H9 (cell line): ENCODE measurements at regions not wholly inside any gene's neighbourhood (a gene's known extent, or its start where the extent isn't known, plus 50 kb on each side); places are given as distances from the start of the nearest gene placed in this dataset.

Experiments
- DNase-seq: peaks from one replicate; pipeline ENCODE4 v3.0.0-alpha.2; 2017
- H2AFZ ChIP-seq: one replicate; pipeline ENCODE4 v1.6.1; 2013; ENCODE audit warnings: mild to moderate bottlenecking, low read length, control low read depth, moderate library complexity
- H2AK5ac ChIP-seq: 2 replicates; pipeline ENCODE4 v1.6.1; 2013; ENCODE audit warnings: low read length, control low read depth, mixed read lengths; ENCODE audit not compliant: insufficient read length
- H2BK120ac ChIP-seq: one replicate; pipeline ENCODE4 v1.6.1; 2013; ENCODE audit warnings: low read depth, mild to moderate bottlenecking, low read length, control low read depth, inconsistent platforms; ENCODE audit not compliant: poor library complexity, severe bottlenecking
- H2BK12ac ChIP-seq: 2 replicates; pipeline ENCODE4 v1.6.1; 2013; ENCODE audit warnings: low read length, control low read depth, mixed read lengths, low read depth; ENCODE audit not compliant: insufficient read length
- H2BK15ac ChIP-seq: 2 replicates; pipeline ENCODE4 v1.6.1; 2013; ENCODE audit warnings: low read depth, low read length, control low read depth
- H2BK20ac ChIP-seq: one replicate; pipeline ENCODE4 v1.6.1; 2013; ENCODE audit warnings: low read depth, mild to moderate bottlenecking, low read length, control low read depth, inconsistent platforms; ENCODE audit not compliant: poor library complexity, severe bottlenecking
- H2BK5ac ChIP-seq: 2 replicates; pipeline ENCODE4 v1.6.1; 2013; ENCODE audit warnings: low read length, control low read depth, mixed read lengths; ENCODE audit not compliant: insufficient read length
- H3K14ac ChIP-seq: 2 replicates; pipeline ENCODE4 v1.6.1; 2013; ENCODE audit warnings: low read length, control low read depth; ENCODE audit not compliant: insufficient read depth
- H3K18ac ChIP-seq: 2 replicates; pipeline ENCODE4 v1.6.1; 2013; ENCODE audit warnings: low read depth, mild to moderate bottlenecking, mixed read lengths, low read length, control low read depth; ENCODE audit not compliant: insufficient read length
- H3K23ac ChIP-seq: 2 replicates; pipeline ENCODE4 v1.6.1; 2013; ENCODE audit warnings: low read length, control low read depth, mixed read lengths, low read depth; ENCODE audit not compliant: insufficient read length
- H3K23me2 ChIP-seq: 2 replicates; pipeline ENCODE4 v1.6.1; 2013; ENCODE audit warnings: low read depth, mild to moderate bottlenecking, mixed read lengths, low read length, control low read depth; ENCODE audit not compliant: insufficient read length, poor library complexity, severe bottlenecking
- H3K27ac ChIP-seq: 2 replicates; pipeline ENCODE4 v1.5.1; 2013; ENCODE audit warnings: low read length, control low read depth, mixed read lengths, low read depth; ENCODE audit not compliant: insufficient read length
- H3K27me3 ChIP-seq: 2 replicates; pipeline ENCODE4 v1.6.1; 2013; ENCODE audit warnings: low read length, control low read depth, inconsistent platforms; ENCODE audit not compliant: insufficient read depth
- H3K4ac ChIP-seq: 2 replicates; pipeline ENCODE4 v1.6.1; 2013; ENCODE audit warnings: low read depth, mild to moderate bottlenecking, control low read depth, inconsistent platforms, low read length, moderate library complexity
- H3K4me1 ChIP-seq: 2 replicates; pipeline ENCODE4 v1.6.1; 2013; ENCODE audit warnings: low read length, control low read depth, inconsistent platforms; ENCODE audit not compliant: insufficient read depth
- H3K4me2 ChIP-seq: 2 replicates; pipeline ENCODE4 v1.6.1; 2013; ENCODE audit warnings: low read length, control low read depth, mixed read lengths; ENCODE audit not compliant: insufficient read length, insufficient read depth
- H3K56ac ChIP-seq: 2 replicates; pipeline ENCODE4 v1.6.1; 2013; ENCODE audit warnings: low read depth, mild to moderate bottlenecking, mixed read lengths, low read length, control low read depth; ENCODE audit not compliant: insufficient read length
- H3K79me1 ChIP-seq: 2 replicates; pipeline ENCODE4 v1.6.1; 2013; ENCODE audit warnings: low read depth, mild to moderate bottlenecking, moderate library complexity, low read length, control low read depth, inconsistent platforms; ENCODE audit not compliant: insufficient read depth, poor library complexity, severe bottlenecking
- H3K79me2 ChIP-seq: 2 replicates; pipeline ENCODE4 v1.6.1; 2013; ENCODE audit warnings: low read length, control low read depth, inconsistent platforms; ENCODE audit not compliant: insufficient read depth
- H3K9ac ChIP-seq: 2 replicates; pipeline ENCODE4 v1.6.1; 2013; ENCODE audit warnings: low read length, control low read depth, mixed read lengths; ENCODE audit not compliant: insufficient read length; ENCODE audit errors: extremely low read depth
- H3K9me3 ChIP-seq: one replicate; pipeline ENCODE4 v1.6.1; 2013; ENCODE audit warnings: low read depth, low read length, inconsistent platforms; ENCODE audit not compliant: control insufficient read depth
- H3T11ph ChIP-seq: one replicate; pipeline ENCODE4 v1.6.1; 2013; ENCODE audit warnings: mild to moderate bottlenecking, low read length, control low read depth, inconsistent platforms
- H4K20me1 ChIP-seq: one replicate; pipeline ENCODE4 v1.6.1; 2013; ENCODE audit not compliant: control insufficient read depth, insufficient read length, insufficient read depth
- H4K5ac ChIP-seq: 2 replicates; pipeline ENCODE4 v1.6.1; 2013; ENCODE audit warnings: low read depth, mild to moderate bottlenecking, mixed read lengths, low read length, control low read depth; ENCODE audit not compliant: insufficient read length
- H4K8ac ChIP-seq: replicated peaks from 2 replicates; pipeline ENCODE4 v1.6.1; 2013; ENCODE audit warnings: low read length, control low read depth, mixed read lengths, low read depth; ENCODE audit not compliant: insufficient read length
- H4K91ac ChIP-seq: 2 replicates; pipeline ENCODE4 v1.6.1; 2013; ENCODE audit warnings: low read depth, mild to moderate bottlenecking, moderate library complexity, mixed read lengths, low read length, control low read depth; ENCODE audit not compliant: insufficient read length
- H3K27ac Mint-ChIP-seq, 3 experiments: 2 replicates in 2 of 3; 3 replicates in 1 of 3; pipeline ENCODE4 v1.8.0; 2020 to 2021; ENCODE audit warnings: mixed read lengths in 3 of 3, mild to moderate bottlenecking in 1 of 3, moderate library complexity in 1 of 3
- H3K27me3 Mint-ChIP-seq: 2 replicates; pipeline ENCODE4 v1.8.0; 2021; ENCODE audit warnings: low read depth, mild to moderate bottlenecking, moderate library complexity, mixed read lengths
- H3K36me3 Mint-ChIP-seq, 3 experiments: 2 replicates in 2 of 3; 3 replicates in 1 of 3; pipeline ENCODE4 v1.8.0; 2020 to 2021; ENCODE audit warnings: low read depth in 3 of 3, mixed read lengths in 3 of 3; ENCODE audit not compliant: insufficient read depth in 1 of 3
- H3K4me1 Mint-ChIP-seq, 2 experiments: 2 replicates each; pipeline ENCODE4 v1.8.0; 2020; ENCODE audit warnings: mixed read lengths in 2 of 2
- H3K4me3 Mint-ChIP-seq, 2 experiments: 2 replicates in 1 of 2; 3 replicates in 1 of 2; pipeline ENCODE4 v1.8.0; 2020 to 2021; ENCODE audit warnings: mild to moderate bottlenecking in 2 of 2, mixed read lengths in 2 of 2, moderate library complexity in 1 of 2
- H3K9me3 Mint-ChIP-seq, 2 experiments: 2 replicates in 1 of 2; 3 replicates in 1 of 2; pipeline ENCODE4 v1.8.0; 2020; ENCODE audit warnings: mild to moderate bottlenecking in 2 of 2, mixed read lengths in 2 of 2, moderate library complexity in 1 of 2
- WGBS: extraction: QIAGEN DNeasy Blood & Tissue Kit; methylation state at CpG from one replicate; pipeline ENCODE4 v1.1.7; 2013; ENCODE audit warnings: missing lambda C conversion rate, low lambda C conversion rate, mixed read lengths; ENCODE audit not compliant: insufficient read length; ENCODE audit errors: extremely low coverage; 5-methylcytosine and 5-hydroxymethylcytosine counted together
- TF ChIP-seq, protein P1 (sequence below): fragments of 200-600 bp; sonication (generic); conservative IDR thresholded peaks from 3 replicates; pipeline ENCODE4 v1.8.0; 2021; ENCODE audit warnings: antibody characterized with exemption, mild to moderate bottlenecking

DNA sequence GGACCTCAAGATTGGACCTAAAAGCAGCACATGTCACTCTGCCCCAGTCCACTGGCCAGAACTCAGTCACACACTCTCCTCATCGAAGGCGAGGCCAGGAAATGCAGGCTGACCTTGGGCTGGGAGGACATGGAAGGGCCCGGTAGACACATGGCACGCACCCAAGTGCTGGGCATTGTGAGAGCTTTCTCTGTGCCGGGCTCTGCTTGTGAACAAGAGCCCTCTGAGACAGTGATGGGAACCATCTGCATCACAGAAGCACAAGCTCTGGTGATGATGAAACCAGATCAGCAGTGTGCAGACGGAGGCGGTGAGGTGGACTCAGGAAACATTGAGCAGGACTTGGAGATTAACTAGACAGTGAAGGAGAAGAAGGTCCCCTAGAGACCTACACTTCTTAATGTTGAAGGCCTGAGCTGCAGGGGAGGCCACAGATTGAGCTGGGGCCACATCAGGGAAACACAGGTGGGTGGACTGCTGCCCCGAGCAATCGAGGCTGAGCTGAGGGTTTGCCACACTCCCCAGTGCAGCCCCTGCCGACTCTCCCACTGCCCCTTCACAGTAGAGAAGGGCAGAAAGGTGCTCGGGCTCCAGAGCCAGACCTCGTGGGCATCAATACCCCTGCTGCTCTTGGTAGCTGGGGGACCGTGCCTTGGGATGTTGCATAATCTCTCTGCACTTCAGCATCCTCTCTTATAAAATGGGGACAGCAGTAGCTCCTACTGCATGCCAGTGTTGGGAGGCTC is 1460.5 kb downstream of the TBC1D22A start:
- no peak overlapping the region for H3K14ac ChIP-seq
- no peak overlapping the region for H4K5ac ChIP-seq
- DNase-seq = no peak
- Mint-ChIP-seq H3K9me3 (peaks cover 0 to 9% of the 10 kb centered on the region in 2 experiments; a peak in 2 of 5 replicates), H3K27me3 (peaks cover 13% of the 10 kb centered on the region), H3K27ac (no peak overlapping the region), H3K4me1 (peaks cover 10 to 14% of the 10 kb centered on the region in 2 experiments), H3K4me3 (no peak overlapping the region), H3K36me3 (no peaks in the 10 kb centered on the region)
- no peaks in the 10 kb centered on the region for H3K9me3 ChIP-seq
- H4K20me1 ChIP-seq = no peaks in the 10 kb centered on the region
- H3K4me1 ChIP-seq = no peaks in the 10 kb centered on the region
- no peak overlapping the region for H2AFZ ChIP-seq
- H3K56ac ChIP-seq = no peak overlapping the region
- H3K27me3 ChIP-seq = no peaks in the 10 kb centered on the region
- no peak overlapping the region for H3K27ac ChIP-seq
- no peaks in the 10 kb centered on the region for H3K79me2 ChIP-seq
- H2BK120ac ChIP-seq = no peak overlapping the region
- TF ChIP-seq, protein P1, sequence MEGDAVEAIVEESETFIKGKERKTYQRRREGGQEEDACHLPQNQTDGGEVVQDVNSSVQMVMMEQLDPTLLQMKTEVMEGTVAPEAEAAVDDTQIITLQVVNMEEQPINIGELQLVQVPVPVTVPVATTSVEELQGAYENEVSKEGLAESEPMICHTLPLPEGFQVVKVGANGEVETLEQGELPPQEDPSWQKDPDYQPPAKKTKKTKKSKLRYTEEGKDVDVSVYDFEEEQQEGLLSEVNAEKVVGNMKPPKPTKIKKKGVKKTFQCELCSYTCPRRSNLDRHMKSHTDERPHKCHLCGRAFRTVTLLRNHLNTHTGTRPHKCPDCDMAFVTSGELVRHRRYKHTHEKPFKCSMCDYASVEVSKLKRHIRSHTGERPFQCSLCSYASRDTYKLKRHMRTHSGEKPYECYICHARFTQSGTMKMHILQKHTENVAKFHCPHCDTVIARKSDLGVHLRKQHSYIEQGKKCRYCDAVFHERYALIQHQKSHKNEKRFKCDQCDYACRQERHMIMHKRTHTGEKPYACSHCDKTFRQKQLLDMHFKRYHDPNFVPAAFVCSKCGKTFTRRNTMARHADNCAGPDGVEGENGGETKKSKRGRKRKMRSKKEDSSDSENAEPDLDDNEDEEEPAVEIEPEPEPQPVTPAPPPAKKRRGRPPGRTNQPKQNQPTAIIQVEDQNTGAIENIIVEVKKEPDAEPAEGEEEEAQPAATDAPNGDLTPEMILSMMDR = no peak
- WGBS = no CpG with 5 or more reads among the region's 13 CpGs
- H3K79me1 ChIP-seq = no peaks in the 10 kb centered on the region
- no peak overlapping the region for H3K9ac ChIP-seq
- H2BK15ac ChIP-seq = no peak overlapping the region
- no peak overlapping the region for H3K4me2 ChIP-seq
- no peak overlapping the region for H2BK12ac ChIP-seq
- no peak overlapping the region for H2BK20ac ChIP-seq
- H3K23me2 ChIP-seq = no peaks in the 10 kb centered on the region
- H4K8ac ChIP-seq = no peak overlapping the region
- no peak overlapping the region for H4K91ac ChIP-seq
- no peak overlapping the region for H3K18ac ChIP-seq
- H2AK5ac ChIP-seq = no peak overlapping the region
- no peak overlapping the region for H2BK5ac ChIP-seq
- H3K23ac ChIP-seq = no peak overlapping the region
- no peak overlapping the region for H3T11ph ChIP-seq
- no peak overlapping the region for H3K4ac ChIP-seq
